Panc1 (cell line): ENCODE measurements at regions not wholly inside any gene's neighbourhood (a gene's known extent, or its start where the extent isn't known, plus 50 kb on each side); places are given as distances from the start of the nearest gene placed in this dataset.

Experiments
- POLR2AphosphoS5 ChIP-seq: IDR thresholded peaks from 2 replicates; pipeline ENCODE4 v1.6.1; 2012; ENCODE audit warnings: mild to moderate bottlenecking, low read depth, low read length, moderate library complexity
- SIN3A ChIP-seq: IDR thresholded peaks from 2 replicates; pipeline ENCODE4 v1.6.1; 2012; ENCODE audit warnings: low read depth, mild to moderate bottlenecking, low read length, moderate library complexity, borderline replicate concordance; ENCODE audit not compliant: insufficient read depth
- TCF7L2 ChIP-seq: IDR thresholded peaks from 2 replicates; pipeline ENCODE4 v1.6.1; 2011; ENCODE audit warnings: mild to moderate bottlenecking, low read depth, low read length, inconsistent platforms
- TF ChIP-seq, protein P1 (sequence below): fragments of 450-650 bp; IDR thresholded peaks from 2 replicates; pipeline ENCODE4 v1.5.1; 2017; ENCODE audit warnings: mild to moderate bottlenecking
- TF ChIP-seq, protein P2 (sequence below), 2 experiments: IDR thresholded peaks; 2 replicates each; pipeline ENCODE4 v1.6.1; 2011 to 2012; ENCODE audit warnings: low read depth in 2 of 2, control low read depth in 1 of 2, low read length in 1 of 2, mild to moderate bottlenecking in 1 of 2, moderate library complexity in 1 of 2; ENCODE audit not compliant: insufficient read depth in 1 of 2

DNA sequence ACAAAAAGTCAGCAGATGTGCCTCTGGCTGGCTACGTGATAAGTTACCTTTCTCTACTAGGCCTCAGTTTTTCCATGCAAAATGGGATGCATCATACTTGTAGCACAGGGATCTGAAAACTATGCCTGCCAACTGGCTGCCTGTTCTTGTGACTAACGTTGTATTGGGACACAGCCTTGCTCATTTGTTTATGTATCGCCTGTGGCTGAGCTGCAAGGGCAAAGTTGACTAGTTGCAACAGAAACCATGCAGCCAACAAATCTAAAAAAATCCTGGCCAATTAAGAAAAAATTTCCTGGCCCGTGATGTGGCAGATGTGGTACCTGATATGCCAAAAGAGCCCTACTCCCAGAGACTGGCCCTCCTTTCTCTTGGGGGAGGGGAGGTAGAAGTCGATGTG, 131.3 kb downstream of the SEC61B start:
- TF ChIP-seq, protein P1, sequence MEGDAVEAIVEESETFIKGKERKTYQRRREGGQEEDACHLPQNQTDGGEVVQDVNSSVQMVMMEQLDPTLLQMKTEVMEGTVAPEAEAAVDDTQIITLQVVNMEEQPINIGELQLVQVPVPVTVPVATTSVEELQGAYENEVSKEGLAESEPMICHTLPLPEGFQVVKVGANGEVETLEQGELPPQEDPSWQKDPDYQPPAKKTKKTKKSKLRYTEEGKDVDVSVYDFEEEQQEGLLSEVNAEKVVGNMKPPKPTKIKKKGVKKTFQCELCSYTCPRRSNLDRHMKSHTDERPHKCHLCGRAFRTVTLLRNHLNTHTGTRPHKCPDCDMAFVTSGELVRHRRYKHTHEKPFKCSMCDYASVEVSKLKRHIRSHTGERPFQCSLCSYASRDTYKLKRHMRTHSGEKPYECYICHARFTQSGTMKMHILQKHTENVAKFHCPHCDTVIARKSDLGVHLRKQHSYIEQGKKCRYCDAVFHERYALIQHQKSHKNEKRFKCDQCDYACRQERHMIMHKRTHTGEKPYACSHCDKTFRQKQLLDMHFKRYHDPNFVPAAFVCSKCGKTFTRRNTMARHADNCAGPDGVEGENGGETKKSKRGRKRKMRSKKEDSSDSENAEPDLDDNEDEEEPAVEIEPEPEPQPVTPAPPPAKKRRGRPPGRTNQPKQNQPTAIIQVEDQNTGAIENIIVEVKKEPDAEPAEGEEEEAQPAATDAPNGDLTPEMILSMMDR = no peak
- TF ChIP-seq POLR2AphosphoS5 (no peak), TCF7L2 (no peak), SIN3A (no peak)
- TF ChIP-seq, protein P2, sequence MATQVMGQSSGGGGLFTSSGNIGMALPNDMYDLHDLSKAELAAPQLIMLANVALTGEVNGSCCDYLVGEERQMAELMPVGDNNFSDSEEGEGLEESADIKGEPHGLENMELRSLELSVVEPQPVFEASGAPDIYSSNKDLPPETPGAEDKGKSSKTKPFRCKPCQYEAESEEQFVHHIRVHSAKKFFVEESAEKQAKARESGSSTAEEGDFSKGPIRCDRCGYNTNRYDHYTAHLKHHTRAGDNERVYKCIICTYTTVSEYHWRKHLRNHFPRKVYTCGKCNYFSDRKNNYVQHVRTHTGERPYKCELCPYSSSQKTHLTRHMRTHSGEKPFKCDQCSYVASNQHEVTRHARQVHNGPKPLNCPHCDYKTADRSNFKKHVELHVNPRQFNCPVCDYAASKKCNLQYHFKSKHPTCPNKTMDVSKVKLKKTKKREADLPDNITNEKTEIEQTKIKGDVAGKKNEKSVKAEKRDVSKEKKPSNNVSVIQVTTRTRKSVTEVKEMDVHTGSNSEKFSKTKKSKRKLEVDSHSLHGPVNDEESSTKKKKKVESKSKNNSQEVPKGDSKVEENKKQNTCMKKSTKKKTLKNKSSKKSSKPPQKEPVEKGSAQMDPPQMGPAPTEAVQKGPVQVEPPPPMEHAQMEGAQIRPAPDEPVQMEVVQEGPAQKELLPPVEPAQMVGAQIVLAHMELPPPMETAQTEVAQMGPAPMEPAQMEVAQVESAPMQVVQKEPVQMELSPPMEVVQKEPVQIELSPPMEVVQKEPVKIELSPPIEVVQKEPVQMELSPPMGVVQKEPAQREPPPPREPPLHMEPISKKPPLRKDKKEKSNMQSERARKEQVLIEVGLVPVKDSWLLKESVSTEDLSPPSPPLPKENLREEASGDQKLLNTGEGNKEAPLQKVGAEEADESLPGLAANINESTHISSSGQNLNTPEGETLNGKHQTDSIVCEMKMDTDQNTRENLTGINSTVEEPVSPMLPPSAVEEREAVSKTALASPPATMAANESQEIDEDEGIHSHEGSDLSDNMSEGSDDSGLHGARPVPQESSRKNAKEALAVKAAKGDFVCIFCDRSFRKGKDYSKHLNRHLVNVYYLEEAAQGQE (IDR thresholded peaks at IDR 0.05; ENCODE audit: insufficient read depth in 1 of 2, low read depth in 2 of 2, low read length in 1 of 2) = no peak
